HFFc6 (cell line): ENCODE measurements at regions not wholly inside any gene's neighbourhood (a gene's known extent, or its start where the extent isn't known, plus 50 kb on each side); places are given as distances from the start of the nearest gene placed in this dataset.

ENCODE experiments used
- DNase-seq: peaks from one replicate; pipeline ENCODE4 v3.0.0-alpha.2; 2018
- H3K27ac Mint-ChIP-seq: 2 replicates; pipeline ENCODE4 v1.8.0; 2020; ENCODE audit warnings: mild to moderate bottlenecking, mixed read lengths
- H3K27me3 Mint-ChIP-seq: 2 replicates; pipeline ENCODE4 v1.8.0; 2021; ENCODE audit warnings: mild to moderate bottlenecking, moderate library complexity, mixed read lengths; ENCODE audit not compliant: insufficient read depth
- H3K36me3 Mint-ChIP-seq: 2 replicates; pipeline ENCODE4 v1.8.0; 2021; ENCODE audit warnings: low read depth, mixed read lengths
- H3K4me1 Mint-ChIP-seq: 2 replicates; pipeline ENCODE4 v1.8.0; 2020; ENCODE audit warnings: low read depth, mixed read lengths
- H3K4me3 Mint-ChIP-seq: 2 replicates; pipeline ENCODE4 v1.8.0; 2020; ENCODE audit warnings: mild to moderate bottlenecking, moderate library complexity, mixed read lengths
- H3K9me3 Mint-ChIP-seq: 2 replicates; pipeline ENCODE4 v1.8.0; 2020; ENCODE audit warnings: mild to moderate bottlenecking, mixed read lengths
- TF ChIP-seq, protein P1 (sequence below): fragments of 200-600 bp; sonication (generic); IDR thresholded peaks from 2 replicates; pipeline ENCODE4 v1.5.0; 2021; ENCODE audit warnings: antibody characterized with exemption, mild to moderate bottlenecking

DNA sequence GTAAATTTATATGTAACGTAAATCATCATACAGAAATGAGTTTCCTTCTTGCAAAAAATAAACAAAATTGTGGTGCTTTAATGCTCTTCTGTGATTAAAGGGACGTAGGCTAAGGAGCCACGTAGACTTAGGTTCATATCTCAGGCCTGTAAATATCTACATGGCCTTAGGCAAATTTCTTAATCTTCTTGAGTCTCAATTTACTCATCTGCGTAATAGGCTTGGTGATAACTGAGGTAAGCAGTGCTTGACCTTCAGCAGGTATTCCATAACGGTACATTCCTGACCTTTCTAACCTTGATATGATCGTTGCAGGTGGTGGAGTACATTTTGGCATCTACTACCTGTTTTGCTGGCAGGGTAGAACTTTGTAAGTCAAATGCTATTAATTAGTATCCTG, 65.2 kb upstream of the TLR3 start:
- Mint-ChIP-seq H3K4me3 (no peak overlapping the region), H3K36me3 (no peaks in the 10 kb centered on the region), H3K4me1 (no peaks in the 10 kb centered on the region), H3K27me3 (peaks cover 2% of the 10 kb centered on the region; the same call in 1 of the 2 replicates), H3K9me3 (no peaks in the 10 kb centered on the region), H3K27ac (no peak overlapping the region)
- TF ChIP-seq, protein P1, sequence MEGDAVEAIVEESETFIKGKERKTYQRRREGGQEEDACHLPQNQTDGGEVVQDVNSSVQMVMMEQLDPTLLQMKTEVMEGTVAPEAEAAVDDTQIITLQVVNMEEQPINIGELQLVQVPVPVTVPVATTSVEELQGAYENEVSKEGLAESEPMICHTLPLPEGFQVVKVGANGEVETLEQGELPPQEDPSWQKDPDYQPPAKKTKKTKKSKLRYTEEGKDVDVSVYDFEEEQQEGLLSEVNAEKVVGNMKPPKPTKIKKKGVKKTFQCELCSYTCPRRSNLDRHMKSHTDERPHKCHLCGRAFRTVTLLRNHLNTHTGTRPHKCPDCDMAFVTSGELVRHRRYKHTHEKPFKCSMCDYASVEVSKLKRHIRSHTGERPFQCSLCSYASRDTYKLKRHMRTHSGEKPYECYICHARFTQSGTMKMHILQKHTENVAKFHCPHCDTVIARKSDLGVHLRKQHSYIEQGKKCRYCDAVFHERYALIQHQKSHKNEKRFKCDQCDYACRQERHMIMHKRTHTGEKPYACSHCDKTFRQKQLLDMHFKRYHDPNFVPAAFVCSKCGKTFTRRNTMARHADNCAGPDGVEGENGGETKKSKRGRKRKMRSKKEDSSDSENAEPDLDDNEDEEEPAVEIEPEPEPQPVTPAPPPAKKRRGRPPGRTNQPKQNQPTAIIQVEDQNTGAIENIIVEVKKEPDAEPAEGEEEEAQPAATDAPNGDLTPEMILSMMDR: no peak
- DNase-seq: no peak

DNA sequence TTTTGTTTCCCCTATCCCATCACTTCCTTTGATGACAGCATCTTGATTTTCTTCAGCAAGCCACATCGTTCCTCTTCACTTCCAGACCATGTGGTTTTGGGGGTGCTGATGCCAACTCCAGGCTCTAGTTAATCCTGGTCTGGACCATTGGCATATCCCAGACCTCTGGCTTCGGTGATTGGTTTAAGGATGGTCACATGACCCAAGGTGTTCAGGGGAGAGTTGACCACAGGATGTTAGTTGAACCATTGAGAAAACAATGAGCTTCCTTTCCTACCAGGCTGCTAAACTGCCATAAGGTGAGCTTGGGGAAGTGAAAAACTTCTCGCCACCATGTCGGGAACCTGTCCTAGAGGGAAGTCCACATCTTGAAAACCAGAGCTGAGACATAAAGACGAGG, 60.9 kb upstream of the TLR3 start:
- Mint-ChIP-seq H3K27ac (no peak overlapping the region), H3K36me3 (no peaks in the 10 kb centered on the region), H3K27me3 (peaks cover 15% of the 10 kb centered on the region), H3K4me1 (no peaks in the 10 kb centered on the region), H3K9me3 (no peaks in the 10 kb centered on the region), H3K4me3 (no peak overlapping the region)
- TF ChIP-seq, protein P1: no peak
- DNase-seq: no peak

DNA sequence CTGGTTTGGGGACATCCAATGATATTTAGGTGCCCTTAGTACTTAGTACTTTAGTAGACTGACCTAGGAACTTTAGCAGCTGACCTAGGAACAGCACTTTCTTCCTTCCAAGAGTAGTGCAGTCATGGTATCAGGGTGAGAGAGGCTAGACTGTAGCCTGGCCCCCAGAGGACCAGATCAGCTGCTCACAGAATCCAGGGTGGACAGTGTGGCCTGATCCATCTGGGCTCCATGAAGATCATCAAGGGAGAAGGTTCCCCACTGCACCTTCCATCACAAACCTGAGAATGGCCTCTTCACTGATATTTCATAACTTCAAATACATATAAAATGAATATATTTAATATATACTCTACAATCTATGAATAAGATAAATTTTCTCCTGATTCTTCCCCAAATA, 59.0 kb upstream of the TLR3 start:
- H3K4me3 Mint-ChIP-seq: no peak overlapping the region
- no peaks in the 10 kb centered on the region for H3K36me3 Mint-ChIP-seq
- no peaks in the 10 kb centered on the region; the same call in 1 of the 2 replicates for H3K4me1 Mint-ChIP-seq
- no peaks in the 10 kb centered on the region for H3K9me3 Mint-ChIP-seq
- no peak for DNase-seq
- peaks cover 21% of the 10 kb centered on the region for H3K27me3 Mint-ChIP-seq
- TF ChIP-seq, protein P1: no peak
- H3K27ac Mint-ChIP-seq: no peak overlapping the region

DNA sequence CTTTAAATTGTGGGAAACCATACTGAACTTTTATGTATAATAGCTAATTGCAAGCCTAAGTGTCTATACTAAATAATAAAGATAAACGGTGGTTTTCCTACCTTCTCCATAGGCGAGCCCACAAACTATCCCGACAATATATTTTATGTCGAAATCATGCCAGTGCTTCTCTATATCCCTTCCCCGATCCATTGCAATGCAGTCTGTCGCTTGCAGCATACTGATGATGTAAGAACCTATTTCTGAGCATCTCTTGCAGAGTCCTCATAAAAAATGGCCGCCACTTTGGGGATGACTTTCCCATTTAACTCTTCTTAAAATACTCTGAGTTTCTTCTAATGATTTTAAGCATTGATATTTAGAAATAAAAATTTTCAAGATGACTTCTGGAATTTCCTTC, 58.1 kb upstream of the TLR3 start:
- H3K27ac Mint-ChIP-seq: no peak overlapping the region
- DNase-seq: no peak
- TF ChIP-seq, protein P1: no peak
- no peaks in the 10 kb centered on the region for H3K36me3 Mint-ChIP-seq
- H3K4me1 Mint-ChIP-seq: peaks cover 7% of the 10 kb centered on the region
- H3K4me3 Mint-ChIP-seq: no peak overlapping the region
- H3K27me3 Mint-ChIP-seq: peaks cover 21% of the 10 kb centered on the region
- no peaks in the 10 kb centered on the region for H3K9me3 Mint-ChIP-seq

DNA sequence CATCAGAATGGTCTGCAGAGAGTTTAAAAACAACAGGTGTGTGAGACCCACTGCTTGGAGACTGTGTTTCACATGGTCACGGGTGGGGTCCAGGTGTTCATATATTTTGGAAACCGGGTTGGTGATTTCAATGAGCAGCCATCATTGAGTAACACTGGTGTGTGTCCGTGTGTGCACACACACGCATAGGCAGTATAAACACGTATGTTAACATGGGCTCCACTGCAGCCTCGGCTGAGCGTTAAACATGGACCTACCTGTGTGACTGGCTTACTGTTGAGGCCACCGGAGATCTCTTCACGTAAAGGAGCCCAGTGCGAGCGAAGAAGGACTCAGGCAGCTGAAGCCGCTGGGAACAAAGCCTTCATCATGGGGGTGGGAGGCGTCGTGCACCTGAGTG, 56.9 kb upstream of the TLR3 start:
- Mint-ChIP-seq H3K4me3 (no peak overlapping the region), H3K36me3 (no peaks in the 10 kb centered on the region), H3K27ac (no peak overlapping the region), H3K4me1 (peaks cover 7% of the 10 kb centered on the region), H3K27me3 (peaks cover 21% of the 10 kb centered on the region), H3K9me3 (no peaks in the 10 kb centered on the region)
- no peak for DNase-seq
- TF ChIP-seq, protein P1: no peak
